Neural cell (in vitro differentiated cells): ENCODE measurements at regions not wholly inside any gene's neighbourhood (a gene's known extent, or its start where the extent isn't known, plus 50 kb on each side); places are given as distances from the start of the nearest gene placed in this dataset.

Source experiments
- EP300 ChIP-seq: fragments of 450-650 bp; conservative IDR thresholded peaks from 2 replicates; pipeline ENCODE4 v1.6.1; 2014; ENCODE audit warnings: antibody characterized with exemption, mild to moderate bottlenecking, moderate library complexity; ENCODE audit not compliant: poor library complexity, severe bottlenecking
- EZH2 ChIP-seq: fragments of 200-600, 300-800 bp; shearing (Covaris generic), sonication (generic); IDR thresholded peaks from 2 replicates; pipeline ENCODE4 v1.6.1; 2014; ENCODE audit warnings: antibody characterized with exemption, low read length, borderline replicate concordance, mild to moderate bottlenecking; ENCODE audit not compliant: insufficient read depth, poor library complexity, severe bottlenecking
- MXI1 ChIP-seq: fragments of 450-650 bp; conservative IDR thresholded peaks from 2 replicates; pipeline ENCODE4 v1.6.1; 2014; ENCODE audit warnings: antibody characterized with exemption, mild to moderate bottlenecking; ENCODE audit not compliant: poor library complexity, severe bottlenecking
- POLR2AphosphoS5 ChIP-seq: IDR thresholded peaks from 2 replicates; pipeline ENCODE4 v1.6.1; 2012
- RAD21 ChIP-seq: fragments of 450-650 bp; conservative IDR thresholded peaks from 2 replicates; pipeline ENCODE4 v1.6.1; 2014; ENCODE audit warnings: antibody characterized with exemption, mild to moderate bottlenecking, moderate library complexity
- SMC3 ChIP-seq: fragments of 450-650 bp; conservative IDR thresholded peaks from 2 replicates; pipeline ENCODE4 v1.6.1; 2014; ENCODE audit warnings: antibody characterized with exemption, mild to moderate bottlenecking, moderate library complexity; ENCODE audit not compliant: poor library complexity
- TAF1 ChIP-seq: IDR thresholded peaks from 2 replicates; pipeline ENCODE4 v1.6.1; 2012; ENCODE audit warnings: low read depth
- TF ChIP-seq, protein P1 (sequence below): fragments of 450-650 bp; IDR thresholded peaks from 2 replicates; pipeline ENCODE4 v1.5.1; 2014; ENCODE audit warnings: antibody characterized with exemption, mild to moderate bottlenecking, moderate library complexity; ENCODE audit not compliant: poor library complexity, severe bottlenecking
- TF ChIP-seq, protein P2 (sequence below): IDR thresholded peaks from 2 replicates; pipeline ENCODE4 v1.6.1; 2012; ENCODE audit warnings: borderline replicate concordance

DNA sequence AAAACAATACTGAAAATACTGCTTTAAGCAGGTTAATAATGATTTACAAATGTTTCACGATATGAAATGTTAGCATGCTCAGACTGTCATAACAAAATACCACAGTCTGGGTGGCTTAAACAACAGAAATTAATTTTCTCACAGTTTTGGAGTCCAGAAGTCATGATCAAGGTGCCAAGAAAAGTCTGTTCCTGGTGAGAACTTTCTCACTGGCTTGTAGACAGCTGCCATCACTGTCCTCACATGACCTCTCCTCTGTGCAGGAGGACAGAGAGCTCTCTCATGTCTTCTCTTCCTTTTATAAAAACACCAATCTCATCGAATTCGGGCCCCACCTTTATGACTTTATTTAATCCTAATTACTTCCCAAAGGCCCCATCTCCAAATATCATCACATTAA lies 426.7 kb downstream of the KLHL13 start:
- TF ChIP-seq, protein P1, sequence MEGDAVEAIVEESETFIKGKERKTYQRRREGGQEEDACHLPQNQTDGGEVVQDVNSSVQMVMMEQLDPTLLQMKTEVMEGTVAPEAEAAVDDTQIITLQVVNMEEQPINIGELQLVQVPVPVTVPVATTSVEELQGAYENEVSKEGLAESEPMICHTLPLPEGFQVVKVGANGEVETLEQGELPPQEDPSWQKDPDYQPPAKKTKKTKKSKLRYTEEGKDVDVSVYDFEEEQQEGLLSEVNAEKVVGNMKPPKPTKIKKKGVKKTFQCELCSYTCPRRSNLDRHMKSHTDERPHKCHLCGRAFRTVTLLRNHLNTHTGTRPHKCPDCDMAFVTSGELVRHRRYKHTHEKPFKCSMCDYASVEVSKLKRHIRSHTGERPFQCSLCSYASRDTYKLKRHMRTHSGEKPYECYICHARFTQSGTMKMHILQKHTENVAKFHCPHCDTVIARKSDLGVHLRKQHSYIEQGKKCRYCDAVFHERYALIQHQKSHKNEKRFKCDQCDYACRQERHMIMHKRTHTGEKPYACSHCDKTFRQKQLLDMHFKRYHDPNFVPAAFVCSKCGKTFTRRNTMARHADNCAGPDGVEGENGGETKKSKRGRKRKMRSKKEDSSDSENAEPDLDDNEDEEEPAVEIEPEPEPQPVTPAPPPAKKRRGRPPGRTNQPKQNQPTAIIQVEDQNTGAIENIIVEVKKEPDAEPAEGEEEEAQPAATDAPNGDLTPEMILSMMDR = no peak
- TF ChIP-seq EZH2 = no peak
- TF ChIP-seq RAD21 = no peak
- TF ChIP-seq, protein P2, sequence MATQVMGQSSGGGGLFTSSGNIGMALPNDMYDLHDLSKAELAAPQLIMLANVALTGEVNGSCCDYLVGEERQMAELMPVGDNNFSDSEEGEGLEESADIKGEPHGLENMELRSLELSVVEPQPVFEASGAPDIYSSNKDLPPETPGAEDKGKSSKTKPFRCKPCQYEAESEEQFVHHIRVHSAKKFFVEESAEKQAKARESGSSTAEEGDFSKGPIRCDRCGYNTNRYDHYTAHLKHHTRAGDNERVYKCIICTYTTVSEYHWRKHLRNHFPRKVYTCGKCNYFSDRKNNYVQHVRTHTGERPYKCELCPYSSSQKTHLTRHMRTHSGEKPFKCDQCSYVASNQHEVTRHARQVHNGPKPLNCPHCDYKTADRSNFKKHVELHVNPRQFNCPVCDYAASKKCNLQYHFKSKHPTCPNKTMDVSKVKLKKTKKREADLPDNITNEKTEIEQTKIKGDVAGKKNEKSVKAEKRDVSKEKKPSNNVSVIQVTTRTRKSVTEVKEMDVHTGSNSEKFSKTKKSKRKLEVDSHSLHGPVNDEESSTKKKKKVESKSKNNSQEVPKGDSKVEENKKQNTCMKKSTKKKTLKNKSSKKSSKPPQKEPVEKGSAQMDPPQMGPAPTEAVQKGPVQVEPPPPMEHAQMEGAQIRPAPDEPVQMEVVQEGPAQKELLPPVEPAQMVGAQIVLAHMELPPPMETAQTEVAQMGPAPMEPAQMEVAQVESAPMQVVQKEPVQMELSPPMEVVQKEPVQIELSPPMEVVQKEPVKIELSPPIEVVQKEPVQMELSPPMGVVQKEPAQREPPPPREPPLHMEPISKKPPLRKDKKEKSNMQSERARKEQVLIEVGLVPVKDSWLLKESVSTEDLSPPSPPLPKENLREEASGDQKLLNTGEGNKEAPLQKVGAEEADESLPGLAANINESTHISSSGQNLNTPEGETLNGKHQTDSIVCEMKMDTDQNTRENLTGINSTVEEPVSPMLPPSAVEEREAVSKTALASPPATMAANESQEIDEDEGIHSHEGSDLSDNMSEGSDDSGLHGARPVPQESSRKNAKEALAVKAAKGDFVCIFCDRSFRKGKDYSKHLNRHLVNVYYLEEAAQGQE = no peak
- TF ChIP-seq SMC3 = no peak
- no peak for TF ChIP-seq MXI1
- TF ChIP-seq EP300 = no peak
- no peak for TF ChIP-seq POLR2AphosphoS5
- TF ChIP-seq TAF1 = no peak
